ENCODE measurements at regions not wholly inside any gene's neighbourhood (a gene's known extent, or its start where the extent isn't known, plus 50 kb on each side); places are given as distances from the start of the nearest gene placed in this dataset.

GRCh38 chr19:31610018-31610417 is 260.8 kb upstream of the TSHZ3 start:
- DNase-seq, result no peak

- DNase-seq, result no peak
Measured at GRCh38 chr19:31611046-31611877, 262.0 kb upstream of the TSHZ3 start.

- DNase-seq, result no peak
Measured at GRCh38 chr19:31612873-31613272, 263.6 kb upstream of the TSHZ3 start.

- no peak for DNase-seq
Measured at GRCh38 chr19:31613683-31614219, 264.5 kb upstream of the TSHZ3 start.

- DNase-seq, result no peak
Measured at GRCh38 chr19:31616031-31616430, 266.8 kb upstream of the TSHZ3 start.

- no peak for DNase-seq
Measured at GRCh38 chr19:31617010-31617585, 267.9 kb upstream of the TSHZ3 start.

GRCh38 chr19:31625056-31625455 is 275.8 kb upstream of the TSHZ3 start:
- DNase-seq, result no peak

GRCh38 chr19:31625575-31625974 is 276.3 kb upstream of the TSHZ3 start:
- DNase-seq, result no peak

- no peak for DNase-seq
Measured at GRCh38 chr19:31626941-31627340, 277.7 kb upstream of the TSHZ3 start.

GRCh38 chr19:31627620-31628365 is 278.6 kb upstream of the TSHZ3 start:
- no peak for DNase-seq

GRCh38 chr19:31629579-31630363 is 280.5 kb upstream of the TSHZ3 start:
- no peak for DNase-seq

GRCh38 chr19:31633014-31633413 is 283.8 kb upstream of the TSHZ3 start:
- no peak for DNase-seq

- peak; percentile 23 for DNase-seq
Measured at GRCh38 chr19:31639306-31639705, 290.1 kb upstream of the TSHZ3 start.

GRCh38 chr19:31641591-31641990 is 292.4 kb upstream of the TSHZ3 start:
- peak; percentile 9 for DNase-seq

GRCh38 chr19:31648347-31648746 is 299.1 kb upstream of the TSHZ3 start:
- DNase-seq, result peak; percentile 35

GRCh38 chr19:31656507-31656906 is 307.3 kb upstream of the TSHZ3 start:
- DNase-seq, result no peak

GRCh38 chr19:31658993-31659896 is 310.0 kb upstream of the TSHZ3 start:
- DNase-seq, result no peak

- no peak for DNase-seq
Measured at GRCh38 chr19:31659897-31660210, 310.6 kb upstream of the TSHZ3 start.

- no peak for DNase-seq
Measured at GRCh38 chr19:31664096-31664495, 314.9 kb upstream of the TSHZ3 start.

GRCh38 chr19:31664997-31665396 is 315.8 kb upstream of the TSHZ3 start:
- no peak for DNase-seq

- peak; percentile 66 for DNase-seq
Measured at GRCh38 chr19:31666126-31666525, 316.9 kb upstream of the TSHZ3 start.

- DNase-seq, result no peak
Measured at GRCh38 chr19:31667106-31667505, 317.9 kb upstream of the TSHZ3 start.

All from fibroblast of skin of scalp (primary cell).